HG02938 (cell line): ENCODE measurements at regions not wholly inside any gene's neighbourhood (a gene's known extent, or its start where the extent isn't known, plus 50 kb on each side); places are given as distances from the start of the nearest gene placed in this dataset.

Experiments
- ATAC-seq: cut with Tn5 transposase; IDR thresholded peaks from one replicate; pipeline ENCODE4 v1.9.1; 2021; ENCODE audit warnings: mild to moderate bottlenecking, moderate library complexity; ENCODE audit not compliant: unreplicated experiment

DNA sequence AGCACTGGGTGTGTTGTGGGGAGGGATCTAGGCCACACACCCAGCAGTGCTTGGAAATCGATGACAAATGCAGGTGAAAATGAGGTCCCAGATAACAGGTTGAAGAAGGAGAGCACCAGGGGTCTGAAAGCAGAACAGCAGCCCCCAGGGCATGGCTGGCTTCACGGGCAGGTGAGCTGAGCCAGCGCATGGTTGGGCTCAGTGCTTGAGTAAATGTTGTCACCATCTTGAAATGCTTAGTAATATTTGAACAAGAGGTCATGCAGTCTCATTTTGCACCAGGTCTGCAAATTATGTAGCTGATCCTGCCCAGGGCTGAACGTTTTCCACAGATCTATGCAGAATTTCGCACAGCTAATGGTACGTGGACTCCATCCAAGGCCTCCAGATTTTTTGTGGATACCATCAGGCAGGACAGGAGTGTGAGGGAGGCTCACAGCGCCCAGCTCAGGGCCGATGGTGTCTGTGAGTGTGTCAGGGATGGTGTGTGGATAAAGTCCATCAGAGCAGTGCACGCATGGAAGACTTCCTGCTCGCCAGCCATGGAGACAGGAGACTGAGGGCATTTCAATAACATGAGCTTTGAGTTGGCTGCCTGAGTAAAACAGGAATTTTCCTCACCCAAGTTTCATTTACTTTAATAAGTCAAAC, 53.1 kb upstream of the SNX9 start:
- no peak for ATAC-seq

DNA sequence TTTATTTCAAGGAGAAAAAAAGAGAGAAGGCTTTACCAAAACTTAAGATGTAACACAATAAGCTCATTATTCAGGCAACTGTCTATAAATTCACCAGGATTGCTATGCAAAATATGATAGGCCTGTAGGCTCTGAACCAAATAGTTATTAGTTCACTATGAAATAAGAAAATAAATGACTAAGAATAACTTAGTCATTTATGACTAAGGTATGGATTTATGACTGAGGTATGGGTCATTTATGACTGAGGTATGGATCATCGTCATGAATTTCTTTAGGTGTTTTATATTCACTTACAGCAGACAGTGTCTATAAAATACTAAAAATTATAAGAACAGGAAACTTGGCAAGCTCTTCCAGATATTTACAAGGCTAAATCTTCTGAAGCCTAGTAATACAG, 52.1 kb upstream of the SNX9 start:
- no peak for ATAC-seq

DNA sequence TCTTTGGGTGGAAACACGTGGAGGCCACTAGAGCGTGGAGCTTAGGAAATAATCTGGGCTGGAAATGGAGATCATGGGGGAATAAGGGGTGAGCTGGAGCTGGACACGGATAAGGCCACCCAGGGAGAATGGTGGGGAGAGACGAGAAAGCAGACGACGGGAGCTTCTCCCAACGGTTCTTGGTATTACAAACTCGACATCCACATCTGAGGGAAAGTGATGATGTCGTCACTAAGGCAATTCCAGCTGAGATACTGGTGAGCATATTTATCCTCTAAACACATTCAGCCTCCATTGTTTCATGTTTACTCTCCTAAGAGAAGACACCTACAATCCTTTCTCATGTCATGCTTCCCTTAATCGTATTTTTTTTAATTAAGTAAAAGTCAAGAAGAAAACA, 50.2 kb upstream of the SNX9 start:
- no peak for ATAC-seq
